ENCODE measurements at regions not wholly inside any gene's neighbourhood (a gene's known extent, or its start where the extent isn't known, plus 50 kb on each side); places are given as distances from the start of the nearest gene placed in this dataset.

DNA sequence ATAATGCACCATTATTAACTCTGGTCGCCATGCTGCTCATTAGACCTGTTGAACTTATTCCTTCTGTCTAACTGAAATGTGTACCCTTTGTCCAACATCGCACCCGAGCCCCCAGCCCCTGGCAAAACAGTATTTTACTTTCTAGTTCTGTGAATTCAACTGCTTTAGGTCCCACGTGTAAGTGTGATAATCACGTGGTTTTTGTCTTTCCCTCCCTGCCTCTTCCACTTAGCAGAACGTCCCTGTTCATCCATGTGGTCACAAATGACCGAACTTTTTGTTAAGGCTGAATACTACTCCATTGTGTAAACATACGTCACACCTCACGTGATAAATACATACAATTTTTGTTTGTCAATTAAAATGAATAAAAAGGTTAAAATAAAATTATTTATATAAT lies 826.9 kb downstream of the DCDC2C start:
- TF ChIP-seq, protein P1, sequence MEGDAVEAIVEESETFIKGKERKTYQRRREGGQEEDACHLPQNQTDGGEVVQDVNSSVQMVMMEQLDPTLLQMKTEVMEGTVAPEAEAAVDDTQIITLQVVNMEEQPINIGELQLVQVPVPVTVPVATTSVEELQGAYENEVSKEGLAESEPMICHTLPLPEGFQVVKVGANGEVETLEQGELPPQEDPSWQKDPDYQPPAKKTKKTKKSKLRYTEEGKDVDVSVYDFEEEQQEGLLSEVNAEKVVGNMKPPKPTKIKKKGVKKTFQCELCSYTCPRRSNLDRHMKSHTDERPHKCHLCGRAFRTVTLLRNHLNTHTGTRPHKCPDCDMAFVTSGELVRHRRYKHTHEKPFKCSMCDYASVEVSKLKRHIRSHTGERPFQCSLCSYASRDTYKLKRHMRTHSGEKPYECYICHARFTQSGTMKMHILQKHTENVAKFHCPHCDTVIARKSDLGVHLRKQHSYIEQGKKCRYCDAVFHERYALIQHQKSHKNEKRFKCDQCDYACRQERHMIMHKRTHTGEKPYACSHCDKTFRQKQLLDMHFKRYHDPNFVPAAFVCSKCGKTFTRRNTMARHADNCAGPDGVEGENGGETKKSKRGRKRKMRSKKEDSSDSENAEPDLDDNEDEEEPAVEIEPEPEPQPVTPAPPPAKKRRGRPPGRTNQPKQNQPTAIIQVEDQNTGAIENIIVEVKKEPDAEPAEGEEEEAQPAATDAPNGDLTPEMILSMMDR (IDR thresholded peaks at IDR 0.05; ENCODE audit: insufficient read depth, low read length, poor library complexity, severe bottlenecking), result no peak
- TF ChIP-seq EZH2phosphoT487 (conservative IDR thresholded peaks at IDR 0.05; ENCODE audit: low read length), result no peak
